HG03095 (cell line): ENCODE measurements at regions not wholly inside any gene's neighbourhood (a gene's known extent, or its start where the extent isn't known, plus 50 kb on each side); places are given as distances from the start of the nearest gene placed in this dataset.
A peak's percentile ranks its signal among the peaks of the same experiment; 100 is the strongest.
"Not testable (repeated sequence)": the region's sequence is repeated elsewhere in the genome, so short reads cannot be mapped to it uniquely, and the experiment has no call there.

Experiments
- ATAC-seq: cut with Tn5 transposase; IDR thresholded peaks from one replicate; pipeline ENCODE4 v1.9.1; 2021; ENCODE audit warnings: moderate library complexity; ENCODE audit not compliant: unreplicated experiment

GRCh38 chr6:27096834-27097511 lies 150.5 kb upstream of the PRSS16 start:
- ATAC-seq: no peak

- no peak for ATAC-seq
Observed at GRCh38 chr6:27098956-27099355, 148.5 kb upstream of the PRSS16 start.

DNA sequence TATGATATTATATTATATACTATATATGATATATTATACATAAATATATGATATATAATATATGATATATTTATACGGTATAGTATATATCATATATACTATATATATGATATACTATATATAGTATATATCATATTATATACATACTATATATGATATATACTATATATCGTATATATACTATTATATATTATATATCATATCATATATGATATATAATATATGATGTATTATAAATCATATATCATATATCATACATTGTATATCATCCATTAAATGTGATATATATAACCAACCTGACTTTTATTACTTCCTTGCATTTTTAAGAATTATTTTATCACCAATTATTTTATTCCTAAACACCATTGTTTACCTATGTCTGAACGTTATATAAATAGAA lies 146.6 kb upstream of the PRSS16 start:
- no peak for ATAC-seq

DNA sequence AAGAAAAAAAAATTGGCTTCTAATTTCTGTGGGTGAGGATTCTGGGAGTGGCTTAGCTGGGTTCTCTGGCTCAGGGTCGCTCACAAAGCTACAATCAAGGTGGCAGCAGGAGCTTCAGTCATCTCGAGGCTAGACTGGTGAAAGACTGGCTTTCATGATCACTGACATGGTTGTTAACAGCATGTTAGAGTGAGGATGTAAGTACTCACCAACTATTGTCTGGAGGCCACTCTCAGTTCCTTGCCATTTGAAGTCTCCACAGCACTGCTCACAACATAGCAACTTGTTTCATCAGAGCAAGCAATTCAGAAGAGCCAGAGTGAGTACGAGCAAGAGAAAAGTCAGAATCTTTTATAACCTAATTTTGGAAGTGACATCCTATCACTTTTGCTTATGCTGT lies 145.7 kb upstream of the PRSS16 start:
- ATAC-seq: no peak

DNA sequence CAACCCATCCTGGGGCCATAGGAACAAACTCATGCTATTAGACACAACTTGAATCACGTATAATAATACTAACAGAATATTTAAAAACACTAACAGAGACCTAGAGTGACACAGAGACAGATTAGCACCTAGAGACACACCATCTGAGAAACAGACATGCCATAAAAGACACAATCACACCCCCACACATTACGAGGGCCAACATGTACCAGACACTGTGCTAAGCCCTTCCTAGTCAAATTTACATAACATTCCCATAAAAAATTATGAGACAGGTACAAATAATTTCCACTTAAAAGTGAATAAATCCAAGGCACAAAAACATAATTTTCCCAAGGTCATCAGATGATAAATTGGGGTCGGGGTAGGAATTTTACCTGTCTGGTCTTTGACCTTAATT lies 141.1 kb upstream of the PRSS16 start:
- ATAC-seq: no peak

DNA sequence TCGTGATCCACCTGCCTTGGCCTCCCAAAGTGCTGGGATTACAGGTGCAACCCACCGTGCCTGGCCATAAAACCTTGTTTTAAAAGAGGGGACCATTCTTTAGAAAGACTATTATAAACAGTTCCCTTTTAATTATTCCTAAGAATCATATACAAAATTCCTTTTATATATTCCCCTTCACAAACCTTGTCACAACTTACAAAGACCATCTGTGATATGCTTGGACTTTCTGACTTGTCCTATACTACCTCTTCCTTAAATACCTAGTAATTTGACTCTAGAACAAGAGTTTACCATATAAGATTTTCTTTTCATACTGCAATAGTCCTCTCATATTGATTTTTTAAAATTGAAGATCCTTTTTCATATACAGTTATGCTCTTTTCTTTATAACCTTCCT lies 135.8 kb upstream of the PRSS16 start:
- ATAC-seq: no peak

DNA sequence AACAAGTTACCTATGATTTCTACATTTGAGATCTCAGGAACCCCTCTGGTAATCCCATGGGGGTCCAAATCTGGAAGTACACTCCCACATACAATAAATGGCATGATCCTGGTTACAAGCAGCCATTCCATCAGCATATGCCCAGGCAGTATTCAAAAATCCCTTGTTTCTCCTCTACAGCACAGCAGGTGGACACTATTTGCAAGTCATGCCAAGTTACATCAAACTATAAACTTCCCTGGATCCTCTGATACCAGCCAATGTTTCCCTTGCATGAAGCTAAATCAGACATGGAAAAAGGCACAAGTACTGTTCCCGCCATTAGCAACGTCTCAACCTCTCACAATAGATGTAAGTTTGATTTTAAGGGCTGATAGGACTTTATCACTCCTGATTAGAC lies 134.5 kb upstream of the PRSS16 start:
- no peak for ATAC-seq

GRCh38 chr6:27119329-27119728 lies 128.2 kb upstream of the PRSS16 start:
- ATAC-seq: no peak

DNA sequence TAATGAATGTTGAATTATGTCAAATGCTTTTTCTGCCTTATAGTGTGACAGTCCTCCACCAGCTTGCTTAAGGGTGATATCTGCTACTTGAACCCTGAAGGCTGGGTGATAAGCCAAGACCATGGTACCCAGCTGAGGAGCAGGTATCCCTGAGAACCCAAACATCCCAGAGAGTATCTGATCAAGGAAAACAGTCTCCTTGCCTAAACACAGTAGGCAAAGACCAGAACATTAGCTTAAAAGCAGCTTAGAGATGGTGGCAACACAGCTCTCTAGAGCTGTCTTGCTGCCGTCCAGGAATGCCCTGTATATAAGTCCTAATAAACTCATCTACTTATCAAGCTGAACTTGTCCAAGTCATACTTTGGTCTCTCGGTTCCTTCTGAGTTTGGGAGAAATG lies 127.7 kb upstream of the PRSS16 start:
- ATAC-seq: no peak

- ATAC-seq: no peak
Observed at GRCh38 chr6:27121640-27122039, 125.9 kb upstream of the PRSS16 start.

- no peak for ATAC-seq
Observed at GRCh38 chr6:27124252-27124657, 123.2 kb upstream of the PRSS16 start.

DNA sequence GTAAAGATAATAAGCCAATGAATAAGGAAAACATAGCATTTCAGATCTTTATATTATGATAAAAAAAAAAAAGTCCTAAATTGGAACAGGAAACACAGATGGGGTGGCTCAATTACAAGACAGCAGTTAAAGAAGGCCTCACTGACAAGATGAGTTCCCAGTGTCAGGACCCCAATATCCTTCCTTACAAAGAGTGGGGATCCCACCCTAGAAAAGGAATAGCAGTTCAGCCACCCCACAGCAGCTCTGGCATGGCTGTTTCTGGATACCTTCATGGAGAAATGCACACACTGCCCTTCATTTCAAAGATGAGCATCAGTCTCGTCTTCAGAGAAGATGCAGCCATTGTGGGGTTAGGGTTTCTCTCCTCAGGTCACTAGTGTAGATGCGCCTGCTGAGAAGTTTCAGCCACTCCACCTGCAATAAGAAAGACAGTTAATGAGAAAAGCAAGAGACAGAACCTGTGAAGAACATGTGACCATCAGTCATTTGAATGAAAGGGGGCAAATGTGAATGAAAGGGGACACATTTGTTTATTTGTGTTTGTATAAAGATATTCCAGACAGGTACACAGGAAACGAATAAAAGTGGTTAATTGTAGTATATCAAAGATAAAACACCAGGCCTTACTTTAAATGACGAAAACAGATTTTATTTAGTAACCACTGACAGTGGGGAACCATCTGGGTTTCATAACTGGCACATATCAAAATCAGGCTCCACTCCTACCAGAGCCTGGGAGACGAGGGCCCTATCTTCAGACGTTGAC lies 121.3 kb upstream of the PRSS16 start:
- no peak for ATAC-seq

- ATAC-seq: peak; percentile 51
Observed at GRCh38 chr6:27126815-27127537, 120.5 kb upstream of the PRSS16 start.

DNA sequence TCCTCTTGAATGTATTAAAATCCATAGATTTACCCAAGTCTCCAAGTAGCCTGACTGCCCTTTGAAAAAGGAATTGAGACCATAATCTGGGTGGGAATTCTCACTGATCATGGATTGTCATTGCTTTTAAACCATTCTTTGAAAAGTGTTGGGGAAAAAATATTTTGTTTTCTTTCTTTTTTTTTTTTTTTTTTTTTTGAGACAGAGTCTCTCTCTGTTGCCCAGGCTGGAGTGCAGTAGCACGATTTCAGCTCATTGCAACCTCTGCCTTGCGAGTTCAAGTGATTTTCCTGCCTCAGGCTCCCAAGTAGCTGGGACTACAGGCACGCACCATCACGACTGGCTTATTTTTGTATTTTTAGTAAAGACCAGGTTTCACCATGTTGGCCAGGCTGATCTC lies 119.6 kb upstream of the PRSS16 start:
- ATAC-seq: not testable (repeated sequence)

DNA sequence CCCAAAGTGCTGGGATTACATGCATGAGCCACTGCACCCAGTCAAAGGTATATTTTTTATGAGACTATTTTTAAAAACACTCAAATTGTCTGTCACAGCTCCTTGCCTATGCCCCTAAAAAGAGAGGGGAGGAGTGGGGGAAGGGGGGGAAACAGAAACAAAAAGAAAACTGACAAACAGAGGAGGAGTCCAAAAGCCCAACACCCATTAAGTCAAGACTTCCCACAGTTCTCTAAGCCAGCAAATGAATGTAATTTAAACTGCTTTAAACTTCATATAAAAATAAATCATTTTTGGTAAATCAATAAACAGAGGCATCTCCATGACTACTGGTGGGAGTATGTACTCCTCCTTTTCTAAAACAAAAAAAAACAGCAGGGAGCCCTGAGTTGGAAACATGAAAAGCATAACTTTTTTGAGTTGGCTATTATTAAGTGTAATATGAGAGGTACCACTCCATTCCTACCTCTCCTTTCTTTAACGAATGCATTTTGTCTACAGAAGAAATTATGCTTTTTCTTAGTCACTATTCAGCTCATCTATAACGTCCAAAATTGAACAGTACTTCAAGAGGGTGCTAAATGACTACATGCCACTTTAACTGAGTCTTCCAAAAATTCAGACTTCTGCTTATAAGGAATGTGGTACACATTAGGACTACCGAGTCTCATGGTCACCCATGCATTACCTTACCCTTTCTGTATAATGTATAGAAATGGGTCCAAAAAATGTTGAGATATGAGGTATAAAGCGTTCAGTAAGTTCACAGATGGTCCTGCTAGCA lies 119.0 kb upstream of the PRSS16 start:
- no peak for ATAC-seq

GRCh38 chr6:27129095-27129815 lies 118.2 kb upstream of the PRSS16 start:
- no peak for ATAC-seq

GRCh38 chr6:27129917-27130316 lies 117.6 kb upstream of the PRSS16 start:
- no peak for ATAC-seq

GRCh38 chr6:27130668-27131428 lies 116.7 kb upstream of the PRSS16 start:
- ATAC-seq: no peak

GRCh38 chr6:27132282-27132531 lies 115.3 kb upstream of the PRSS16 start:
- ATAC-seq: not testable (repeated sequence)
